ENCODE measurements at regions not wholly inside any gene's neighbourhood (a gene's known extent, or its start where the extent isn't known, plus 50 kb on each side); places are given as distances from the start of the nearest gene placed in this dataset.

DNA sequence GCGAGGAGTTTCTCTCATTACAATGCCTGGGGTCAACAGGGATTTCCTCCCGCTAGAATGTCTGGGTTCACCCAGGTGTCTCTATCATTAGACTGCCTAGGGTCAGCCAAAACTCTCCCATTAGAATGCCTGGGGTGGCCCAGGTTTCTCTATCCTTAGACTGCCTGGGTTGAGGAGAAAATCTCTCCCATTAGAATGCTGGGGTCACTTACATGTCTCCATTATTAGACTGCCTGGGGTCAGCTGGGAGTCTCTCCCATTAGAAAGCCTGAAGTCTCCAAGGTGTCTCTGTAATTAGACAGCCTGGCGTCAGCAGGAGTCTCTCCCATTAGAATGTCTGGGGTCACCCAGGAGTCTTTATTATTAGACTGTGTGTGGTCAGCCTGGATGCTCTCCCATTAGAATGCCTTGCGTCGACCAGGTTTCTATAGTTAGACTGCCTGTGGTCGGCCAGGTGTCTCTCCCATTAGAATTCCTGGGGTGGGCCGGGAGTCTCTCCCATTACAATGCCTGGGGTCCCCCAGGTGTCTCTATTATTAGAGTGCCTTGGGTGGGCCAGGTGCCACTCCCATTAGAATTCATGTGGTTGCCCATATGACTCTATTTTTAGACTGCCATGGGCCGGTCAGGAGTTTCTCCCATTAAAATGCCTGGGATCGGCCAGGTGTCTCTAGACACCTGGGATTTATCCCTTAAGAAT lies 2272.1 kb downstream of the TP53TG3F start (continued):
- TF ChIP-seq, protein P1, sequence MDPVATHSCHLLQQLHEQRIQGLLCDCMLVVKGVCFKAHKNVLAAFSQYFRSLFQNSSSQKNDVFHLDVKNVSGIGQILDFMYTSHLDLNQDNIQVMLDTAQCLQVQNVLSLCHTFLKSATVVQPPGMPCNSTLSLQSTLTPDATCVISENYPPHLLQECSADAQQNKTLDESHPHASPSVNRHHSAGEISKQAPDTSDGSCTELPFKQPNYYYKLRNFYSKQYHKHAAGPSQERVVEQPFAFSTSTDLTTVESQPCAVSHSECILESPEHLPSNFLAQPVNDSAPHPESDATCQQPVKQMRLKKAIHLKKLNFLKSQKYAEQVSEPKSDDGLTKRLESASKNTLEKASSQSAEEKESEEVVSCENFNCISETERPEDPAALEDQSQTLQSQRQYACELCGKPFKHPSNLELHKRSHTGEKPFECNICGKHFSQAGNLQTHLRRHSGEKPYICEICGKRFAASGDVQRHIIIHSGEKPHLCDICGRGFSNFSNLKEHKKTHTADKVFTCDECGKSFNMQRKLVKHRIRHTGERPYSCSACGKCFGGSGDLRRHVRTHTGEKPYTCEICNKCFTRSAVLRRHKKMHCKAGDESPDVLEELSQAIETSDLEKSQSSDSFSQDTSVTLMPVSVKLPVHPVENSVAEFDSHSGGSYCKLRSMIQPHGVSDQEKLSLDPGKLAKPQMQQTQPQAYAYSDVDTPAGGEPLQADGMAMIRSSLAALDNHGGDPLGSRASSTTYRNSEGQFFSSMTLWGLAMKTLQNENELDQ (tag by site-specific recombination; IDR thresholded peaks at IDR 0.05; ENCODE audit: low read depth) = no peak
- TF ChIP-seq OSR2 (tag by site-specific recombination; IDR thresholded peaks at IDR 0.05) = no peak
- TF ChIP-seq KLF7 (tag by site-specific recombination; IDR thresholded peaks at IDR 0.05; ENCODE audit: borderline replicate concordance) = no peak

DNA sequence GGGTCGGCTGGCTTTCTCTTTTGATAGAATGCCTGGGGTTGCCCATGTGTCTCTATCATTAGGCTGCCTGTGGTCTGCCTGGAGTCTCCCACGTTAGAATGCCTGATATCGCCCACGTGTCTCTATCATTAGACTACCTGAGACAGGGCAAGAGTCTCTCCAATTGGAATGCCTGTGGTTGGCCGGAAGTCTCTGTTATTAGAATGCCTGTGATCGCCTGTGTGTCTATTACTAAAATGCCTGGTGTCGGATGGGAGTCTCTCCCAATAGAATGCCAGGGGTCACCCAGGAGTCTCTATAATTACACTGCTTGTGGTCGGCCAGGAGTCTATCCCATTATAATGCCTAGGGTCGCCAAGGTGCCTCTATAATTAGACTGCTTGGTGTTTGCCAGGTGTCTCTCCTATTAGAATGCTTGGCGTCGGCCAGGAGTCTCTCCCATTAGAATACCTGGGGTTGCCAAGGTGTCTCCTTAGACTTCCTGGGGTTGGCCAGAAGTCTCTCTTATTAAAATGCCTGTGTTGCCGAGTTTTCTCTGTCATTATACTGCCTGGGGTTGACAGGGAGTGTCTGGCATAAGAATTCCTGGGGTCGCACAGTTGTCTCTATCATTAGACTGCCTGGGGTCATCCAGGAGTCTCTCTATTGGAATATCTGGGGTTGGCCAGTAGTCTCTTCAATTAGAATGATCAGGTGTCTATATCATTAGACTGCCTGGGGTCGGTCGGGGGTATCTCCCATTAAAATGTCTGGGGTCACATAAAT lies 2272.8 kb downstream of the TP53TG3F start:
- Histone ChIP-seq H3K36me3 (ENCODE audit: control insufficient read depth in 2 of 2, insufficient read depth in 1 of 2, low read length in 2 of 2) (no peaks in the 10 kb centered on the region), H3K27ac (ENCODE audit: extremely low read depth, low read depth, low read length) (no peak overlapping the region), H3K4me1 (ENCODE audit: control insufficient read depth, insufficient read depth, low read length) (no peaks in the 10 kb centered on the region), H3K9me3 (ENCODE audit: control insufficient read depth, insufficient read depth, low read depth, low read length) (no peaks in the 10 kb centered on the region), H3K4me3 (ENCODE audit: low read depth, low read length) (no peak overlapping the region)
- TF ChIP-seq ZNF202 (tag by site-specific recombination; IDR thresholded peaks at IDR 0.05; ENCODE audit: borderline replicate concordance) = no peak
- CTCF ChIA-PET = no interaction called here
- POLR2A ChIA-PET = no interaction called here

DNA sequence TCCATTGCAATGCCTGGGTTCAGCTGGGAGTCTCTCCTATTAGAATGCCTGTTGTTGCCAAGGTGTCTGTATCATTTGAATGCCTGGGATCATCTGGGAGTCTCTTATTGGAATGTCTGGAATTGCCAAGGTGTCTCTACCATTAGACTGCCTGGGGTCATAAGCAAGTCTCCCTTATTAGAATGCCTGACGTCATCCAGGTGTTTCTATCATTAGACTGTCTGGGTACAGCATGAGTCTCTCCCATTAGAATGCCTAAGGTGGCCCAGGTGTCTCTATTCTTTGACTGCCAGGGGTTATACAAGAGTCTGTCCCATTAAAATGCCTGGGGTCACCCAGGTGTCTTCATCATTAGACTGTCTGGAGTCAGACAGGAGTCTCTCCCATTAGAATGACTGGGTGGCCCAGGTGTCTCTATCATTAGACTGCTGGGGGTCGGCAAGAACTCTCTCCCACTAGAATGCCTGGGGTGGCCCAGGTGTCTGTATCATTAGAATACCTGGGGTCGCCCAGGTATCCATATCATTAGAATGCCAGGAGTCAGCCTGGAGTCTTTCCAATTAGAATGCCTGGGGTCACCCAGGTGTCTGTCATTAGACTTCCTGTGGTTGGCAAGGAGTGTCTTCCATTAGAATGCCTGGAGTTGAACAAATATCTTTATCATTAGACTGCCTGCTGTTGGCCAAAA lies 2274.0 kb downstream of the TP53TG3F start:
- CTCF ChIA-PET = no interaction called here
- no peak overlapping the region for H3K4me3 ChIP-seq (ENCODE audit: low read depth, low read length)
- TF ChIP-seq ZNF433 (tag by site-specific recombination; IDR thresholded peaks at IDR 0.05; ENCODE audit: low read depth) (no peak), OVOL3 (tag by site-specific recombination; IDR thresholded peaks at IDR 0.05) (no peak), ZNF239 (tag by site-specific recombination; IDR thresholded peaks at IDR 0.05) (no peak), ZNF664 (tag by site-specific recombination; IDR thresholded peaks at IDR 0.05) (no peak), ZNF423 (tag by site-specific recombination; IDR thresholded peaks at IDR 0.05) (no peak)
- H3K4me1 ChIP-seq (ENCODE audit: control insufficient read depth, insufficient read depth, low read length) = no peaks in the 10 kb centered on the region
- POLR2A ChIA-PET = no interaction called here
- no peaks in the 10 kb centered on the region for H3K9me3 ChIP-seq (ENCODE audit: control insufficient read depth, insufficient read depth, low read depth, low read length)
- H3K36me3 ChIP-seq (ENCODE audit: control insufficient read depth in 2 of 2, insufficient read depth in 1 of 2, low read length in 2 of 2) = no peaks in the 10 kb centered on the region
- no peak overlapping the region for H3K27ac ChIP-seq (ENCODE audit: extremely low read depth, low read depth, low read length)

DNA sequence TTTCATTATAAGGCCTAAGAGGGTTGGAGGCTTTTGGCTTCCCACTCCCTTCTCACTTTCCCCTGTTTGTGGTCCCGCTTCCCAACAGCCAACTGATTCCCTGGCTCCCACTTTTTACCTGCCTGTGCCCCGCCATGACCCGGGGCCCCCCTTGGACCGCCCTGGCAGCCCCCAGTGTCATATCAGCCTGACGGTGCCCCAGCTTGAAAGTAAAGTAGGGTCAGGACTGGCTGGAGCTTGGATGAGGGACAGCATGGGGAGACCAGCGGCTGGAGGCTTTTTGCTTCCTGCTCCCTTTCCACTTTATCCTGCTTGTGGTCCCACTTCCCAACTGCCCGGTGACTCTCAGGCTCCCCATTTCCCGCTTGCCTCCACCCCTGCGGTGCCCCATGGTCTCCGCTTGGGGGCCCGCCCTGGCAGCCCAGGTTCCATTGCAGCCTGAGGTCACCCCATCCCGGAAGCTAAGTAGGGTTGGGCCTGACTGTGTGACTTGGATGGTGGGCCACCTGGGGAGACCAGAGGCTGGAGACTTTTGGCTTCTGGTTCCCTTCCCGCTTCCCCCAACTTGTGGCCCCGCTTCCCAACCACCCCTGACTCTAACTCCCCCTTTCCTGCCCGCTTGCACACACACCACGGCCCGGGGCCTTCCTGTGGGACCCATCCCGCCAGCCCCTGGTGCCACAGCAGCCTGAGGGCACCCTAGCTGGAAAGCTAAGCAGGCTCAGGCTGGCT lies 2274.7 kb downstream of the TP53TG3F start:
- TF ChIP-seq ZNF16 (tag by site-specific recombination; IDR thresholded peaks at IDR 0.05; ENCODE audit: low read depth) (no peak), ZNF510 (tag by site-specific recombination; IDR thresholded peaks at IDR 0.05; ENCODE audit: insufficient replicate concordance) (no peak), ZNF596 (tag by site-specific recombination; IDR thresholded peaks at IDR 0.05) (no peak)
- Histone ChIP-seq H3K9me3 (ENCODE audit: control insufficient read depth, insufficient read depth, low read depth, low read length) (no peaks in the 10 kb centered on the region), H3K27ac (ENCODE audit: extremely low read depth, low read depth, low read length) (no peak overlapping the region), H3K4me1 (ENCODE audit: control insufficient read depth, insufficient read depth, low read length) (no peaks in the 10 kb centered on the region), H3K36me3 (ENCODE audit: control insufficient read depth in 2 of 2, insufficient read depth in 1 of 2, low read length in 2 of 2) (no peaks in the 10 kb centered on the region), H3K4me3 (ENCODE audit: low read depth, low read length) (no peak overlapping the region)
- ChIA-PET POLR2A (no interaction called here), CTCF (no interaction called here)
